Thoracic aorta (tissue), 2 donors: ENCODE measurements at regions not wholly inside any gene's neighbourhood (a gene's known extent, or its start where the extent isn't known, plus 50 kb on each side); places are given as distances from the start of the nearest gene placed in this dataset.

Experiments used
- ATAC-seq: fragments of 150-250 bp; one replicate; pipeline ENCODE4 v1.8.0; 2017; ENCODE audit warnings: low read depth; ENCODE audit not compliant: insufficient number of reproducible peaks, low FRiP score
- DNase-seq: peaks from one replicate; pipeline ENCODE4 v3.0.0-alpha.2; 2020; ENCODE audit warnings: low spot score
- H3K27ac ChIP-seq, 2 donors: fragments of 200-600 bp; sonication (generic); 1 replicate in 1 of 2; 2 replicates in 1 of 2; pipeline ENCODE4 v1.5.1; 2016; ENCODE audit warnings: mild to moderate bottlenecking in 2 of 2, moderate library complexity in 2 of 2
- H3K27me3 ChIP-seq: fragments of 200-600 bp; sonication (generic); replicated peaks from 2 replicates; pipeline ENCODE4 v1.6.0; 2016; ENCODE audit warnings: mild to moderate bottlenecking; ENCODE audit not compliant: insufficient read depth
- H3K36me3 ChIP-seq: fragments of 200-600 bp; sonication (generic); one replicate; pipeline ENCODE4 v1.5.1; 2016
- H3K4me1 ChIP-seq, 2 donors: fragments of 200-600 bp; sonication (generic); 1 replicate in 1 of 2; 2 replicates in 1 of 2; pipeline versions ENCODE4 v1.5.1 to v1.6.0; 2016; ENCODE audit warnings: low read depth in 2 of 2, mild to moderate bottlenecking in 1 of 2; ENCODE audit not compliant: control insufficient read depth in 1 of 2
- H3K4me3 ChIP-seq: fragments of 200-600 bp; sonication (generic); 2 replicates; pipeline ENCODE4 v1.5.1; 2016; ENCODE audit warnings: mild to moderate bottlenecking
- H3K9me3 ChIP-seq: fragments of 200-600 bp; sonication (generic); 2 replicates; pipeline ENCODE4 v1.5.1; 2016
- CTCF ChIP-seq: fragments of 200-600 bp; sonication (generic); IDR thresholded peaks from one replicate; pipeline ENCODE4 v1.5.1; 2019; ENCODE audit warnings: antibody characterized with exemption

GRCh38 chr17:52754838-52755237 is 596.3 kb upstream of the CA10 start:
- no peak for TF ChIP-seq CTCF
- no peaks in the 10 kb centered on the region for H3K36me3 ChIP-seq
- no peaks in the 10 kb centered on the region for H3K9me3 ChIP-seq
- no peak for DNase-seq
- no peak for ATAC-seq
- H3K27ac ChIP-seq = no peak overlapping the region
- no peak overlapping the region for H3K4me3 ChIP-seq
- H3K27me3 ChIP-seq = no peaks in the 10 kb centered on the region
- H3K4me1 ChIP-seq = no peaks in the 10 kb centered on the region

- Histone ChIP-seq H3K9me3 (no peaks in the 10 kb centered on the region), H3K27me3 (no peaks in the 10 kb centered on the region), H3K36me3 (no peaks in the 10 kb centered on the region), H3K27ac (no peak overlapping the region), H3K4me1 (no peaks in the 10 kb centered on the region), H3K4me3 (no peak overlapping the region)
- no peak for ATAC-seq
- TF ChIP-seq CTCF = no peak
- DNase-seq = no peak
Measured at GRCh38 chr17:52751051-52751450, 592.5 kb upstream of the CA10 start.

GRCh38 chr17:52744179-52744578 is 585.7 kb upstream of the CA10 start:
- DNase-seq (no peak), ATAC-seq (no peak)

GRCh38 chr17:52740006-52740405 is 581.5 kb upstream of the CA10 start:
- TF ChIP-seq CTCF = no peak
- Histone ChIP-seq H3K36me3 (no peaks in the 10 kb centered on the region), H3K4me1 (no peaks in the 10 kb centered on the region), H3K27me3 (no peaks in the 10 kb centered on the region), H3K27ac (no peak overlapping the region), H3K4me3 (no peak overlapping the region), H3K9me3 (no peaks in the 10 kb centered on the region)
- no peak for ATAC-seq
- DNase-seq = no peak

More at GRCh38 chr17:52744179-52744578, 585.7 kb upstream of the CA10 start:
- no peak for TF ChIP-seq CTCF
- no peaks in the 10 kb centered on the region for H3K36me3 ChIP-seq
- no peaks in the 10 kb centered on the region for H3K4me1 ChIP-seq
- H3K27ac ChIP-seq = no peak overlapping the region
- H3K9me3 ChIP-seq = no peaks in the 10 kb centered on the region
- H3K4me3 ChIP-seq = no peak overlapping the region
- H3K27me3 ChIP-seq = no peaks in the 10 kb centered on the region

- Histone ChIP-seq H3K4me3 (no peak overlapping the region), H3K27me3 (no peaks in the 10 kb centered on the region), H3K9me3 (no peaks in the 10 kb centered on the region), H3K4me1 (no peaks in the 10 kb centered on the region), H3K27ac (no peak overlapping the region), H3K36me3 (no peaks in the 10 kb centered on the region)
- ATAC-seq (no peak), DNase-seq (no peak)
- TF ChIP-seq CTCF = no peak
Measured at GRCh38 chr17:52738791-52739190, 580.3 kb upstream of the CA10 start.
